ENCODE measurements at regions not wholly inside any gene's neighbourhood (a gene's known extent, or its start where the extent isn't known, plus 50 kb on each side); places are given as distances from the start of the nearest gene placed in this dataset.

DNA sequence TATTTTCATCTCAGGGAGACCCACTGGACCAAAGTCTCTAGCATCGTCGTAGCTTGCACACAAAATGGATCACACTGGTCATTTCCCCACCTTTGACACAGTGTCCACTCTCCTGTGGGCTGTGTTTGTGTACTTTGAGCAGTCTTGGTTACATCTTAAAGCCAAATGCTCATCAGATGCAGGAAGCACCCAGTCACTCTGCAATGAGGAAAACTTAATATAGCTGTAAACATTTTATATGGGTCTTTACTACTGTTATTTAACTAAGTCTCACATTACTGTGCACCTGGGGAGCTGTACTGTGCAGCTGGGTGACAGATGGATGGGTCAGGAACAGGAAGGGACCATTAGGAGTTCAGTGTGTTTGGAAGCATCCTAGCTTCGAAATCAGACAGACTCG lies 109.0 kb upstream of the CXCR4 start:
- H4K20me1 ChIP-seq (ENCODE audit: control insufficient read depth, insufficient read depth, insufficient read length) = no peaks in the 10 kb centered on the region
- H3K4me2 ChIP-seq (ENCODE audit: insufficient read depth, insufficient read length, low read length) = no peak overlapping the region
- no peaks in the 10 kb centered on the region for H3K23me2 ChIP-seq (ENCODE audit: insufficient read length, low read depth, low read length, poor library complexity, severe bottlenecking)
- H2BK20ac ChIP-seq (ENCODE audit: low read depth, low read length, poor library complexity, severe bottlenecking) = no peak overlapping the region
- H4K5ac ChIP-seq (ENCODE audit: insufficient read length, low read depth, low read length) = no peak overlapping the region
- peaks cover 9% of the 10 kb centered on the region; the same call in 1 of the 2 replicates for H3K4me1 ChIP-seq (ENCODE audit: insufficient read depth, low read length)
- Mint-ChIP-seq H3K27me3 (ENCODE audit: low read depth) (no peaks in the 10 kb centered on the region; the same call in 1 of the 2 replicates), H3K4me3 (no peak overlapping the region), H3K36me3 (ENCODE audit: insufficient read depth in 1 of 3, low read depth in 3 of 3) (no peaks in the 10 kb centered on the region; a peak in 1 of 7 replicates), H3K27ac (no peak overlapping the region), H3K9me3 (peaks cover 0 to 8% of the 10 kb centered on the region in 2 experiments; a peak in 2 of 5 replicates), H3K4me1 (peaks cover 5 to 13% of the 10 kb centered on the region in 2 experiments)
- no peak overlapping the region for H3K23ac ChIP-seq (ENCODE audit: insufficient read length, low read depth, low read length)
- WGBS (ENCODE audit: extremely low coverage, insufficient read length, low lambda C conversion rate) = no CpG with 5 or more reads among the region's 4 CpGs
- H3K4ac ChIP-seq (ENCODE audit: low read depth, low read length) = no peak overlapping the region
- no peaks in the 10 kb centered on the region for H3K27me3 ChIP-seq (ENCODE audit: insufficient read depth, low read length)
- no peak overlapping the region for H2AK5ac ChIP-seq (ENCODE audit: insufficient read length, low read length)
- no peak overlapping the region for H2BK15ac ChIP-seq (ENCODE audit: low read depth, low read length)
- H3T11ph ChIP-seq (ENCODE audit: low read length) = no peak overlapping the region
- no peak overlapping the region for H2BK12ac ChIP-seq (ENCODE audit: insufficient read length, low read depth, low read length)
- no peaks in the 10 kb centered on the region for H3K79me1 ChIP-seq (ENCODE audit: insufficient read depth, low read depth, low read length, poor library complexity, severe bottlenecking)
- H2BK120ac ChIP-seq (ENCODE audit: low read depth, low read length, poor library complexity, severe bottlenecking) = no peak overlapping the region
- no peaks in the 10 kb centered on the region for H3K9me3 ChIP-seq (ENCODE audit: control insufficient read depth, low read depth, low read length)
- H3K18ac ChIP-seq (ENCODE audit: insufficient read length, low read depth, low read length) = no peak overlapping the region
- H3K27ac ChIP-seq (ENCODE audit: insufficient read length, low read depth, low read length) = no peak overlapping the region
- H4K8ac ChIP-seq (replicated peaks; ENCODE audit: insufficient read length, low read depth, low read length) = no peak overlapping the region
- TF ChIP-seq, protein P1, sequence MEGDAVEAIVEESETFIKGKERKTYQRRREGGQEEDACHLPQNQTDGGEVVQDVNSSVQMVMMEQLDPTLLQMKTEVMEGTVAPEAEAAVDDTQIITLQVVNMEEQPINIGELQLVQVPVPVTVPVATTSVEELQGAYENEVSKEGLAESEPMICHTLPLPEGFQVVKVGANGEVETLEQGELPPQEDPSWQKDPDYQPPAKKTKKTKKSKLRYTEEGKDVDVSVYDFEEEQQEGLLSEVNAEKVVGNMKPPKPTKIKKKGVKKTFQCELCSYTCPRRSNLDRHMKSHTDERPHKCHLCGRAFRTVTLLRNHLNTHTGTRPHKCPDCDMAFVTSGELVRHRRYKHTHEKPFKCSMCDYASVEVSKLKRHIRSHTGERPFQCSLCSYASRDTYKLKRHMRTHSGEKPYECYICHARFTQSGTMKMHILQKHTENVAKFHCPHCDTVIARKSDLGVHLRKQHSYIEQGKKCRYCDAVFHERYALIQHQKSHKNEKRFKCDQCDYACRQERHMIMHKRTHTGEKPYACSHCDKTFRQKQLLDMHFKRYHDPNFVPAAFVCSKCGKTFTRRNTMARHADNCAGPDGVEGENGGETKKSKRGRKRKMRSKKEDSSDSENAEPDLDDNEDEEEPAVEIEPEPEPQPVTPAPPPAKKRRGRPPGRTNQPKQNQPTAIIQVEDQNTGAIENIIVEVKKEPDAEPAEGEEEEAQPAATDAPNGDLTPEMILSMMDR (conservative IDR thresholded peaks at IDR 0.05) = no peak
- no peak overlapping the region for H3K14ac ChIP-seq (ENCODE audit: insufficient read depth, low read length)
- H3K79me2 ChIP-seq (ENCODE audit: insufficient read depth, low read length) = no peaks in the 10 kb centered on the region
- DNase-seq = no peak
- no peak overlapping the region for H3K9ac ChIP-seq (ENCODE audit: extremely low read depth, insufficient read length, low read length)
- no peak overlapping the region for H2AFZ ChIP-seq (ENCODE audit: low read length)
- H3K56ac ChIP-seq (ENCODE audit: insufficient read length, low read depth, low read length) = no peak overlapping the region
- H2BK5ac ChIP-seq (ENCODE audit: insufficient read length, low read length) = no peak overlapping the region
- H4K91ac ChIP-seq (ENCODE audit: insufficient read length, low read depth, low read length) = no peak overlapping the region
